GM10248 (cell line): ENCODE measurements at regions not wholly inside any gene's neighbourhood (a gene's known extent, or its start where the extent isn't known, plus 50 kb on each side); places are given as distances from the start of the nearest gene placed in this dataset.

Experiments used
- CTCF ChIA-PET: fragments of 300-600 bp; sonication (Branson Sonifier 250); formaldehyde crosslinking; extraction: SDS; loops from one replicate; lab custom pipeline; 2021; ENCODE audit warnings: antibody characterized with exemption; lab: Yijun Ruan, JAX
- POLR2A ChIA-PET: fragments of 350-650 bp; sonication (Branson Sonifier 250); formaldehyde crosslinking; extraction: SDS; loops from one replicate; lab custom pipeline; 2020; ENCODE audit warnings: antibody characterized with exemption; lab: Yijun Ruan, JAX
- DNase-seq: peaks from one replicate; pipeline ENCODE4 v3.0.0; 2012; ENCODE audit errors: extremely low spot score
- CTCF ChIP-seq: IDR thresholded peaks from 2 replicates; pipeline ENCODE4 v1.5.1; 2012; ENCODE audit warnings: mild to moderate bottlenecking, low read depth; ENCODE audit errors: extremely low read depth, missing control alignments, control extremely low read depth

GRCh38 chr18:38427736-38428135 lies 862.1 kb upstream of the CELF4 start:
- DNase-seq: no peak
- POLR2A ChIA-PET: no interaction called here
- CTCF ChIA-PET: interaction anchor here (1.3 kb wide), 1 partner anchor 9 kb away, joined by 6 read pairs; no protein-coding TSS in a partner anchor
- TF ChIP-seq CTCF: no peak

- no peak for TF ChIP-seq CTCF
- POLR2A ChIA-PET: no interaction called here
- CTCF ChIA-PET: no interaction called here
- no peak for DNase-seq
Observed at GRCh38 chr18:38427234-38427633, 861.6 kb upstream of the CELF4 start.

- no peak for TF ChIP-seq CTCF
- POLR2A ChIA-PET: no interaction called here
- DNase-seq: no peak
- CTCF ChIA-PET: no interaction called here
Observed at GRCh38 chr18:38421872-38422615, 856.4 kb upstream of the CELF4 start.

- ChIA-PET CTCF (no interaction called here), POLR2A (no interaction called here)
- no peak for TF ChIP-seq CTCF
- no peak for DNase-seq
Observed at GRCh38 chr18:38421021-38421420, 855.4 kb upstream of the CELF4 start.

GRCh38 chr18:38420611-38421010 lies 855.0 kb upstream of the CELF4 start:
- DNase-seq: no peak
- ChIA-PET POLR2A (no interaction called here), CTCF (no interaction called here)
- no peak for TF ChIP-seq CTCF

GRCh38 chr18:38415811-38416210 lies 850.2 kb upstream of the CELF4 start:
- POLR2A ChIA-PET: no interaction called here
- CTCF ChIA-PET: no interaction called here
- no peak for TF ChIP-seq CTCF
- DNase-seq: no peak
